ENCODE measurements at regions not wholly inside any gene's neighbourhood (a gene's known extent, or its start where the extent isn't known, plus 50 kb on each side); places are given as distances from the start of the nearest gene placed in this dataset.

DNA sequence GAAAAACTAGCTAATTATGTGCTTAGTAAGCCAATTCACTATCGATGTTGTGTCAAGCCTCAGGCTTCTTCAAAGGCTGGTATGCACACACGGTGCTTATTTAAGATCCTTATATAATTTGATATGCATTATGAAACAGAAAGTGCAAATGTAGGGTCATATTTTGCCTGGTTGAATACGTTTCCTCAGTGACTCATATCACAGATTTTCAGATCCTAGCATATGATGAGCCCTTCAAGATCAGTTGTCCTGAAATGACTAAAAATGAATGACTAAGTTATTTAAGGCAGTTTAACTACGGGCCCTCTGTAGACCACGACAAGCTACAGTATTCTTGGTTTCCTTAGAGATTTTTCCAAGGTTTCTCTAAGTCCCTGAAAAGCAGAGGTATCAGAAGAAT, 778.3 kb downstream of the PRELID2 start:
- Histone ChIP-seq H3K4me2 (ENCODE audit: insufficient read depth, low read length) (no peak overlapping the region), H3K9me3 (ENCODE audit: insufficient read depth, low read length, severe bottlenecking) (no peaks in the 10 kb centered on the region), H3K9ac (ENCODE audit: low read depth, low read length) (no peak overlapping the region), H3K27ac (ENCODE audit: low read length) (no peak overlapping the region), H3K4me3 (ENCODE audit: low read depth in 1 of 2, low read length in 2 of 2) (no peak overlapping the region), H3K27me3 (ENCODE audit: insufficient read depth, low read length, poor library complexity) (no peaks in the 10 kb centered on the region), H3K36me3 (ENCODE audit: insufficient read depth, low read length) (no peaks in the 10 kb centered on the region), H4K20me1 (ENCODE audit: insufficient read depth, low read length) (no peaks in the 10 kb centered on the region), H2AFZ (ENCODE audit: low read depth, low read length) (no peak overlapping the region), H3K4me1 (ENCODE audit: insufficient read depth, low read length) (no peaks in the 10 kb centered on the region), H3K79me2 (ENCODE audit: insufficient read depth, low read length) (no peaks in the 10 kb centered on the region)
- DNase-seq (no peak), ATAC-seq (ENCODE audit: insufficient read depth, low read depth) (no peak)
- TF ChIP-seq CTCF (IDR thresholded peaks at IDR 0.05; ENCODE audit: borderline replicate concordance, extremely low read depth, low read length, poor library complexity, severe bottlenecking) (no peak), EZH2 (IDR thresholded peaks at IDR 0.05; ENCODE audit: borderline replicate concordance, low read depth, low read length, severe bottlenecking) (no peak)

GRCh38 chr5:145050181-145050580, 785.0 kb downstream of the PRELID2 start:
- no peaks in the 10 kb centered on the region for H3K36me3 ChIP-seq (ENCODE audit: insufficient read depth, low read length)
- H3K79me2 ChIP-seq (ENCODE audit: insufficient read depth, low read length) = no peaks in the 10 kb centered on the region
- no peak overlapping the region for H3K27ac ChIP-seq (ENCODE audit: low read length)
- H3K9me3 ChIP-seq (ENCODE audit: insufficient read depth, low read length, severe bottlenecking) = no peaks in the 10 kb centered on the region
- no peak overlapping the region for H3K4me2 ChIP-seq (ENCODE audit: insufficient read depth, low read length)
- DNase-seq = no peak
- no peak overlapping the region for H2AFZ ChIP-seq (ENCODE audit: low read depth, low read length)
- H3K4me3 ChIP-seq (ENCODE audit: low read depth in 1 of 2, low read length in 2 of 2) = no peak overlapping the region
- ATAC-seq (ENCODE audit: insufficient read depth, low read depth) = no peak
- H3K9ac ChIP-seq (ENCODE audit: low read depth, low read length) = no peak overlapping the region
- no peaks in the 10 kb centered on the region for H3K4me1 ChIP-seq (ENCODE audit: insufficient read depth, low read length)
- TF ChIP-seq EZH2 (IDR thresholded peaks at IDR 0.05; ENCODE audit: borderline replicate concordance, low read depth, low read length, severe bottlenecking) = no peak
- TF ChIP-seq CTCF (IDR thresholded peaks at IDR 0.05; ENCODE audit: borderline replicate concordance, extremely low read depth, low read length, poor library complexity, severe bottlenecking) = no peak
- H4K20me1 ChIP-seq (ENCODE audit: insufficient read depth, low read length) = no peaks in the 10 kb centered on the region
- H3K27me3 ChIP-seq (ENCODE audit: insufficient read depth, low read length, poor library complexity) = no peaks in the 10 kb centered on the region

GRCh38 chr5:145044970-145045369, 790.2 kb downstream of the PRELID2 start:
- Histone ChIP-seq H3K9ac (ENCODE audit: low read depth, low read length) (no peak overlapping the region), H3K9me3 (ENCODE audit: insufficient read depth, low read length, severe bottlenecking) (no peaks in the 10 kb centered on the region), H3K4me2 (ENCODE audit: insufficient read depth, low read length) (no peak overlapping the region), H3K27me3 (ENCODE audit: insufficient read depth, low read length, poor library complexity) (no peaks in the 10 kb centered on the region), H3K36me3 (ENCODE audit: insufficient read depth, low read length) (no peaks in the 10 kb centered on the region), H3K79me2 (ENCODE audit: insufficient read depth, low read length) (no peaks in the 10 kb centered on the region), H3K4me1 (ENCODE audit: insufficient read depth, low read length) (no peaks in the 10 kb centered on the region), H4K20me1 (ENCODE audit: insufficient read depth, low read length) (no peaks in the 10 kb centered on the region), H3K27ac (ENCODE audit: low read length) (no peak overlapping the region), H3K4me3 (ENCODE audit: low read depth in 1 of 2, low read length in 2 of 2) (no peak overlapping the region), H2AFZ (ENCODE audit: low read depth, low read length) (no peak overlapping the region)
- ATAC-seq (ENCODE audit: insufficient read depth, low read depth) = no peak
- no peak for TF ChIP-seq CTCF (IDR thresholded peaks at IDR 0.05; ENCODE audit: borderline replicate concordance, extremely low read depth, low read length, poor library complexity, severe bottlenecking)
- no peak for DNase-seq

DNA sequence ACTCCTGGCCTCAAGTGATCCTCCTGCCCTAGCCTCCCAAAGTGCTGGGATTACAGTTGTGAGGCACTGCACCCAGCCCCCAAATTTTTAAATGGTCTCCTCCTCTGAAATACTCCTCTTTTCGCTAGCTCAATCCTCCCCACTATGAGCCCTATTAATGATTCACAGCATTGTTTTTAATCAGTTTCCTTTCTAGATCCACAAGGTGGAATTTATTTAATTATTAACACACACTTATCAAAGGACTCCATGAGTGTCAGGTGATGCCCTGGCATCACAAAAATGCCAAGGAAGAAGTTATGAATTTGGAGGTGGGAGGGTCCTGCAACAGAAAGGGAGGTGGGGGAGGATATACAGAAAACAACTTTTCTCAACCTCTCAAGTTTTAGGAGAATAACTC, 806.5 kb downstream of the PRELID2 start:
- no peaks in the 10 kb centered on the region for H3K27me3 ChIP-seq (ENCODE audit: insufficient read depth, low read length, poor library complexity)
- H4K20me1 ChIP-seq (ENCODE audit: insufficient read depth, low read length) = no peaks in the 10 kb centered on the region
- no peak for TF ChIP-seq EZH2 (IDR thresholded peaks at IDR 0.05; ENCODE audit: borderline replicate concordance, low read depth, low read length, severe bottlenecking)
- TF ChIP-seq CTCF (IDR thresholded peaks at IDR 0.05; ENCODE audit: borderline replicate concordance, extremely low read depth, low read length, poor library complexity, severe bottlenecking) = no peak
- no peak overlapping the region for H3K4me3 ChIP-seq (ENCODE audit: low read depth in 1 of 2, low read length in 2 of 2)
- ATAC-seq (ENCODE audit: insufficient read depth, low read depth) = no peak
- DNase-seq = no peak
- H3K27ac ChIP-seq (ENCODE audit: low read length) = no peak overlapping the region
- no peak overlapping the region for H2AFZ ChIP-seq (ENCODE audit: low read depth, low read length)
- H3K36me3 ChIP-seq (ENCODE audit: insufficient read depth, low read length) = no peaks in the 10 kb centered on the region
- H3K4me1 ChIP-seq (ENCODE audit: insufficient read depth, low read length) = no peaks in the 10 kb centered on the region
- no peaks in the 10 kb centered on the region for H3K9me3 ChIP-seq (ENCODE audit: insufficient read depth, low read length, severe bottlenecking)
- no peaks in the 10 kb centered on the region for H3K79me2 ChIP-seq (ENCODE audit: insufficient read depth, low read length)
- no peak overlapping the region for H3K4me2 ChIP-seq (ENCODE audit: insufficient read depth, low read length)
- H3K9ac ChIP-seq (ENCODE audit: low read depth, low read length) = no peak overlapping the region
